Stomach smooth muscle (tissue), 2 donors: ENCODE measurements at regions not wholly inside any gene's neighbourhood (a gene's known extent, or its start where the extent isn't known, plus 50 kb on each side); places are given as distances from the start of the nearest gene placed in this dataset.

Source experiments
- H3K27ac ChIP-seq: one replicate; pipeline ENCODE4 v1.7.0; 2013; ENCODE audit warnings: mild to moderate bottlenecking, low read length, inconsistent platforms
- H3K27me3 ChIP-seq, 2 donors: one replicate each; pipeline ENCODE4 v1.7.0; 2013; ENCODE audit warnings: low read length in 2 of 2; ENCODE audit not compliant: insufficient read depth in 2 of 2, control insufficient read depth in 1 of 2
- H3K36me3 ChIP-seq, 2 donors: one replicate each; pipeline ENCODE4 v1.7.0; 2013; ENCODE audit warnings: low read length in 2 of 2; ENCODE audit not compliant: control insufficient read depth in 2 of 2, insufficient read depth in 2 of 2
- H3K4me1 ChIP-seq: one replicate; pipeline ENCODE4 v1.7.0; 2013; ENCODE audit warnings: low read length; ENCODE audit not compliant: control insufficient read depth, insufficient read depth
- H3K4me3 ChIP-seq, 2 donors: one replicate each; pipeline ENCODE4 v1.7.0; 2013; ENCODE audit warnings: low read length in 2 of 2
- H3K9ac ChIP-seq, 2 donors: one replicate each; pipeline ENCODE4 v1.7.0; 2013; ENCODE audit warnings: low read length in 2 of 2, mild to moderate bottlenecking in 1 of 2
- H3K9me3 ChIP-seq, 2 donors: one replicate each; pipeline ENCODE4 v1.7.0; 2013; ENCODE audit warnings: low read length in 2 of 2; ENCODE audit not compliant: control insufficient read depth in 2 of 2
- donor health status: healthy.
- donor health status: Pancreatic carcinoma.

- H3K9ac ChIP-seq: no peak overlapping the region
- H3K36me3 ChIP-seq: no peaks in the 10 kb centered on the region
- H3K27ac ChIP-seq: no peak overlapping the region
- no peak overlapping the region for H3K4me3 ChIP-seq
- H3K27me3 ChIP-seq: no peaks in the 10 kb centered on the region
- H3K9me3 ChIP-seq: no peaks in the 10 kb centered on the region
- no peaks in the 10 kb centered on the region for H3K4me1 ChIP-seq
These were observed 175.1 kb upstream of the DAB2 start for GRCh38 chr5:39599721-39600431.

- H3K27ac ChIP-seq: no peak overlapping the region
- H3K4me1 ChIP-seq: no peaks in the 10 kb centered on the region
- H3K27me3 ChIP-seq: no peaks in the 10 kb centered on the region
- no peaks in the 10 kb centered on the region for H3K9me3 ChIP-seq
- H3K4me3 ChIP-seq: no peak overlapping the region
- H3K36me3 ChIP-seq: no peaks in the 10 kb centered on the region
- no peak overlapping the region for H3K9ac ChIP-seq
These were observed 174.0 kb upstream of the DAB2 start for GRCh38 chr5:39598661-39599248.

GRCh38 chr5:39588179-39588578 lies 163.4 kb upstream of the DAB2 start:
- H3K27ac ChIP-seq: no peak overlapping the region
- H3K9me3 ChIP-seq: no peaks in the 10 kb centered on the region
- no peaks in the 10 kb centered on the region for H3K4me1 ChIP-seq
- no peak overlapping the region for H3K4me3 ChIP-seq
- no peaks in the 10 kb centered on the region for H3K27me3 ChIP-seq
- no peak overlapping the region for H3K9ac ChIP-seq
- no peaks in the 10 kb centered on the region for H3K36me3 ChIP-seq

GRCh38 chr5:39587675-39588074 lies 162.9 kb upstream of the DAB2 start:
- no peaks in the 10 kb centered on the region for H3K27me3 ChIP-seq
- no peaks in the 10 kb centered on the region for H3K36me3 ChIP-seq
- no peak overlapping the region for H3K27ac ChIP-seq
- H3K9me3 ChIP-seq: no peaks in the 10 kb centered on the region
- H3K4me1 ChIP-seq: no peaks in the 10 kb centered on the region
- no peak overlapping the region for H3K9ac ChIP-seq
- H3K4me3 ChIP-seq: no peak overlapping the region

GRCh38 chr5:39586185-39586584 lies 161.4 kb upstream of the DAB2 start:
- H3K27ac ChIP-seq: no peak overlapping the region
- no peak overlapping the region for H3K9ac ChIP-seq
- H3K27me3 ChIP-seq: no peaks in the 10 kb centered on the region
- no peak overlapping the region for H3K4me3 ChIP-seq
- no peaks in the 10 kb centered on the region for H3K4me1 ChIP-seq
- H3K36me3 ChIP-seq: no peaks in the 10 kb centered on the region
- H3K9me3 ChIP-seq: no peaks in the 10 kb centered on the region

- Histone ChIP-seq H3K4me3 (no peak overlapping the region), H3K27ac (no peak overlapping the region), H3K4me1 (no peaks in the 10 kb centered on the region), H3K9ac (no peak overlapping the region), H3K27me3 (no peaks in the 10 kb centered on the region), H3K36me3 (no peaks in the 10 kb centered on the region), H3K9me3 (no peaks in the 10 kb centered on the region)
These were observed 160.1 kb upstream of the DAB2 start for GRCh38 chr5:39584927-39585326.

- no peaks in the 10 kb centered on the region for H3K36me3 ChIP-seq
- no peaks in the 10 kb centered on the region for H3K4me1 ChIP-seq
- H3K4me3 ChIP-seq: no peak overlapping the region
- H3K9ac ChIP-seq: no peak overlapping the region
- H3K9me3 ChIP-seq: no peaks in the 10 kb centered on the region
- H3K27me3 ChIP-seq: no peaks in the 10 kb centered on the region
- H3K27ac ChIP-seq: no peak overlapping the region
These were observed 156.1 kb upstream of the DAB2 start for GRCh38 chr5:39580702-39581453.

GRCh38 chr5:39579750-39580149 lies 155.0 kb upstream of the DAB2 start:
- Histone ChIP-seq H3K36me3 (no peaks in the 10 kb centered on the region), H3K4me1 (no peaks in the 10 kb centered on the region), H3K4me3 (no peak overlapping the region), H3K27ac (no peak overlapping the region), H3K9ac (no peak overlapping the region), H3K9me3 (no peaks in the 10 kb centered on the region), H3K27me3 (no peaks in the 10 kb centered on the region)

GRCh38 chr5:39578887-39579497 lies 154.2 kb upstream of the DAB2 start:
- Histone ChIP-seq H3K4me1 (no peaks in the 10 kb centered on the region), H3K27ac (no peak overlapping the region), H3K36me3 (no peaks in the 10 kb centered on the region), H3K4me3 (no peak overlapping the region), H3K9me3 (no peaks in the 10 kb centered on the region), H3K27me3 (no peaks in the 10 kb centered on the region), H3K9ac (no peak overlapping the region)

GRCh38 chr5:39577529-39577928 lies 152.7 kb upstream of the DAB2 start:
- Histone ChIP-seq H3K4me1 (no peaks in the 10 kb centered on the region), H3K27me3 (no peaks in the 10 kb centered on the region), H3K9ac (no peak overlapping the region), H3K9me3 (no peaks in the 10 kb centered on the region), H3K36me3 (no peaks in the 10 kb centered on the region), H3K27ac (no peak overlapping the region), H3K4me3 (no peak overlapping the region)
